Fibroblast of pulmonary artery (primary cell): ENCODE measurements at regions not wholly inside any gene's neighbourhood (a gene's known extent, or its start where the extent isn't known, plus 50 kb on each side); places are given as distances from the start of the nearest gene placed in this dataset.

ENCODE experiments used
- DNase-seq: peaks from one replicate; pipeline ENCODE4 v3.0.0-alpha.2; 2010; ENCODE audit warnings: low read depth
- H3K4me3 ChIP-seq: replicated peaks from 2 replicates; pipeline ENCODE4 v1.5.1; 2011; ENCODE audit warnings: low read depth, mild to moderate bottlenecking, control low read depth, low read length, moderate library complexity
- CTCF ChIP-seq: IDR thresholded peaks from 2 replicates; pipeline ENCODE4 v1.5.1; 2011; ENCODE audit warnings: mild to moderate bottlenecking, control low read depth, low read length, inconsistent platforms; ENCODE audit errors: missing control alignments

GRCh38 chr5:106677057-106677456 lies 993.7 kb downstream of the EFNA5 start:
- DNase-seq, result no peak
- no peak overlapping the region for H3K4me3 ChIP-seq
- no peak for TF ChIP-seq CTCF

GRCh38 chr5:106675687-106676086 lies 995.0 kb downstream of the EFNA5 start:
- no peak for TF ChIP-seq CTCF
- no peak for DNase-seq
- H3K4me3 ChIP-seq, result no peak overlapping the region

- no peak for DNase-seq
Observed at GRCh38 chr5:106673941-106674340, 996.8 kb downstream of the EFNA5 start.

GRCh38 chr5:106661866-106662265 lies 1008.9 kb downstream of the EFNA5 start:
- DNase-seq, result no peak
- TF ChIP-seq CTCF, result no peak
- H3K4me3 ChIP-seq, result no peak overlapping the region

More at GRCh38 chr5:106673941-106674340, 996.8 kb downstream of the EFNA5 start:
- TF ChIP-seq CTCF, result no peak
- no peak overlapping the region for H3K4me3 ChIP-seq

GRCh38 chr5:106660681-106661080 lies 1010.1 kb downstream of the EFNA5 start:
- no peak overlapping the region for H3K4me3 ChIP-seq
- DNase-seq, result no peak
- TF ChIP-seq CTCF, result no peak

- no peak for TF ChIP-seq CTCF
- DNase-seq, result no peak
Observed at GRCh38 chr5:106658150-106658549, 1012.6 kb downstream of the EFNA5 start.

GRCh38 chr5:106656821-106657220 lies 1013.9 kb downstream of the EFNA5 start:
- no peak for DNase-seq
- H3K4me3 ChIP-seq, result no peak overlapping the region
- TF ChIP-seq CTCF, result no peak

More at GRCh38 chr5:106658150-106658549, 1012.6 kb downstream of the EFNA5 start:
- H3K4me3 ChIP-seq, result no peak overlapping the region
